ENCODE measurements at regions not wholly inside any gene's neighbourhood (a gene's known extent, or its start where the extent isn't known, plus 50 kb on each side); places are given as distances from the start of the nearest gene placed in this dataset.
A peak's percentile ranks its signal among the peaks of the same experiment; 100 is the strongest.

- no peak for DNase-seq
- CTCF ChIA-PET, result no interaction called here
- no peaks in the 10 kb centered on the region for H3K27me3 Mint-ChIP-seq (ENCODE audit: low read depth)
- no peak overlapping the region for H3K4me3 Mint-ChIP-seq
- H3K27ac Mint-ChIP-seq, result no peak overlapping the region
- H3K4me1 Mint-ChIP-seq (ENCODE audit: low read depth), result no peaks in the 10 kb centered on the region
- peaks cover 8% of the 10 kb centered on the region for H3K9me3 Mint-ChIP-seq
- intact Hi-C loops (cut with micrococcal nuclease), result no loop called here
- H3K36me3 Mint-ChIP-seq (ENCODE audit: low read depth), result peaks cover 2% of the 10 kb centered on the region
These were observed 54.9 kb downstream of the MAGEB17 start for GRCh38 chrX:16222151-16222550.

DNA sequence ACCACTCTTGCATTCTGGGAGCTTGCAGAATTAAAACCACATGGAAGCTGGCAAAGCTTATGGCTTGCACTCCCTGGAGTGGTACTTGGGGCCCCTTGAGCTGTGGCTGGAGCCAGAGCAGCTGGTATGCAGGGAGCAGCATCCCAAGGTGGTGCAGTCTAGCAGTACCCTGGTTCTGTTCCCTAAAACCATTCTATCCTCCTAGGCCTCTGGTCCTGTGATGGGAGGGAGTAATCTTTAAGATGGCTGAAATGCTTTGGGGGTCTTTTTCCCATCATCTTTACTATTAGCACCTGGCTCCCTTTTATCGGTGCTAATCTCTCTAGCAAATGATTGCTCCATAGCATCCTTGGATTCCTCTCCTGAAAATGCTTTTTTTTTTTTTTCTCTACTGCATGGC lies 56.1 kb downstream of the MAGEB17 start:
- Mint-ChIP-seq H3K4me1 (ENCODE audit: low read depth) (no peaks in the 10 kb centered on the region), H3K27ac (no peak overlapping the region), H3K9me3 (peaks cover 8% of the 10 kb centered on the region), H3K4me3 (no peak overlapping the region), H3K36me3 (ENCODE audit: low read depth) (peaks cover 2% of the 10 kb centered on the region), H3K27me3 (ENCODE audit: low read depth) (no peaks in the 10 kb centered on the region)
- intact Hi-C loops (cut with micrococcal nuclease), result no loop called here
- CTCF ChIA-PET, result no interaction called here
- no peak for DNase-seq

- no peak overlapping the region for H3K4me3 Mint-ChIP-seq
- no peaks in the 10 kb centered on the region for H3K36me3 Mint-ChIP-seq (ENCODE audit: low read depth)
- CTCF ChIA-PET, result no interaction called here
- H3K27me3 Mint-ChIP-seq (ENCODE audit: low read depth), result no peaks in the 10 kb centered on the region
- no peak overlapping the region for H3K27ac Mint-ChIP-seq
- no peaks in the 10 kb centered on the region for H3K4me1 Mint-ChIP-seq (ENCODE audit: low read depth)
- H3K9me3 Mint-ChIP-seq, result peaks cover 1% of the 10 kb centered on the region
- intact Hi-C loops (cut with micrococcal nuclease), result no loop called here
- no peak for DNase-seq
These were observed 71.9 kb downstream of the MAGEB17 start for GRCh38 chrX:16239211-16239610.

- CTCF ChIA-PET, result no interaction called here
- intact Hi-C loops (cut with micrococcal nuclease), result no loop called here
- no peaks in the 10 kb centered on the region for H3K27me3 Mint-ChIP-seq (ENCODE audit: low read depth)
These were observed 73.1 kb downstream of the MAGEB17 start for GRCh38 chrX:16240231-16240905.

DNA sequence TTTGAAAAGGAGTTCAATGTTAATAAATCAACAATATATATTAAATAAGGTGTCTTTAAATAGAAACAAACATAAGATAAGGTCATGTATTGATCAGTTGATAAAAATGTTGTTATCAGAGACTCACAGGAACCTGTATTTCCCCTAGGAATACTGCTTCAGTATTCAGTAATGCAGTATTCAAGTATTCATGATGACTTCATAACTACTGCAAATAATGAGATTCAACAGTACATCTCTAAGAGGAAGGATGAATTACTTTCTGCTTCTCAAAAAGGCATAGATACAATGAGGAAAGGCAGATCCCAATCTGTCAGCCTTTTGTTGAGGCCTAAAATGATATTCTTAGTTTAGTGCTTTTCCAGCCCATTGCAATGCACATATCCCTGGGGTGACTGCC lies 73.7 kb downstream of the MAGEB17 start:
- no peak for DNase-seq
- no peaks in the 10 kb centered on the region for H3K36me3 Mint-ChIP-seq (ENCODE audit: low read depth)

More at GRCh38 chrX:16240231-16240905, 73.1 kb downstream of the MAGEB17 start:
- no peak overlapping the region for H3K4me3 Mint-ChIP-seq
- H3K9me3 Mint-ChIP-seq, result no peaks in the 10 kb centered on the region
- no peaks in the 10 kb centered on the region for H3K36me3 Mint-ChIP-seq (ENCODE audit: low read depth)
- H3K4me1 Mint-ChIP-seq (ENCODE audit: low read depth), result no peaks in the 10 kb centered on the region
- no peak for DNase-seq
- H3K27ac Mint-ChIP-seq, result no peak overlapping the region

DNA sequence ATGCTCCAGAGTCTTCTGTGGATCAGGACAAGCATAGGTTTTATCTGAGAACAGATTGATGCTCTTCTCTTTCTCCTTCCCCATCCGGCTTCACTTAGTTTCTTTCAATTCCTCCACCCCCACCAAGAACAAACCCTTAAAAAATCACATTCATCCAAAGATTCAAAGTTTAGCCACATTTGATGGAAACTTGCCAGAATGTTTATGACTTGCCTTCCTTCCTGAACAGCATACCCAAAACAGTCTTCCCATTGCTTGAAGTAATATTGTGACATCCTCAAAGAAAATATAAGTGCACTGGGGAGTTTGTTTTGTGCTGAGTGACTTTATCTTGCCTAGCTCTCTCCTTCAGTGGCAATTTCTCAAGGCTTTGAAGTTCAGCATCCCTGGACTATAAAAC lies 83.0 kb downstream of the MAGEB17 start:
- CTCF ChIA-PET, result no interaction called here
- Mint-ChIP-seq H3K27ac (no peak overlapping the region), H3K36me3 (ENCODE audit: low read depth) (no peaks in the 10 kb centered on the region), H3K9me3 (no peaks in the 10 kb centered on the region), H3K27me3 (ENCODE audit: low read depth) (no peaks in the 10 kb centered on the region), H3K4me1 (ENCODE audit: low read depth) (no peaks in the 10 kb centered on the region), H3K4me3 (no peak overlapping the region)
- intact Hi-C loops (cut with micrococcal nuclease), result no loop called here
- no peak for DNase-seq

More for the DNA sequence above, 73.7 kb downstream of the MAGEB17 start:
- Mint-ChIP-seq H3K27ac (no peak overlapping the region), H3K9me3 (no peaks in the 10 kb centered on the region), H3K27me3 (ENCODE audit: low read depth) (no peaks in the 10 kb centered on the region), H3K4me3 (no peak overlapping the region), H3K4me1 (ENCODE audit: low read depth) (no peaks in the 10 kb centered on the region)
- intact Hi-C loops (cut with micrococcal nuclease), result no loop called here
- CTCF ChIA-PET, result no interaction called here

DNA sequence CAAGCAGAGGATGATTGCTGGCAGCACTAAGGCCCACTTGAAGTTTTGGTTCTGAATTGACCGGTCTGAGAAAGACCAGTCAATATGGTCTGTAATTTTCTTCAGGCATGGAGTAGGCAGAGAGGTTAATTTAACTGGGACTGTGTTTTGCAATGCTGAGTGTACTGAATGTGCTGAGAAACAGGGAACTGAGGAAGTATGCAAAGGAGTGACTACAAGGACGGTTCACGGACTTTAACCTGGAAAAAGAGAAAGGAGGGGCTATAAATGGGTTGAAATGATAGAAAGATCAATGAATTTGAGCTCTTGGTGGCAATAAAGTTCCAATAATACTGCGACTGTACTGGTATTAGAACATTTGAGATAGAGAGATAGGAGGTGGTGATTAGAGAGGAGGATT lies 84.5 kb downstream of the MAGEB17 start:
- no peak overlapping the region for H3K4me3 Mint-ChIP-seq

DNA sequence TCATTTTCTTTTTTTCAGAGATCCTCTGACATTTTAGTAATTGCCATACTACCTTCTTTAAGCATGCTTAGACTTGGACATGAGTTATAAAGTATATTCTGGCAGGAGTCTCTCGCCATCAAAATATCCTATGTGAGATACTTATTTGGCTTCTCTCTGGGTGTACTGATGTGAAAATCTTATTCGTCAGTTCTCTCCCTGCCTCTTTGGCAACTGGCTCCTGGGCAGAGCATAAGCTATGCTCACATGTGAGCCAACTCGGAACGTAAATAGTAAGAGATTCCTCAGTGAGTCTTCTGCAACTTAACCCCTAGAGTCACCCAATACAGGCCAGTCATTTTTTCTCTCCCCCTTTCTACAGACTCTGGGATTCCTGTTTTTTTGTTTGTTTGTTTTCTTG lies 91.6 kb downstream of the MAGEB17 start:
- CTCF ChIA-PET, result no interaction called here
- no peak for DNase-seq
- Mint-ChIP-seq H3K27ac (no peak overlapping the region), H3K36me3 (ENCODE audit: low read depth) (no peaks in the 10 kb centered on the region), H3K4me3 (no peak overlapping the region), H3K27me3 (ENCODE audit: low read depth) (no peaks in the 10 kb centered on the region), H3K4me1 (ENCODE audit: low read depth) (no peaks in the 10 kb centered on the region), H3K9me3 (no peaks in the 10 kb centered on the region)
- intact Hi-C loops (cut with micrococcal nuclease), result no loop called here

More for the DNA sequence above, 84.5 kb downstream of the MAGEB17 start:
- no peak for DNase-seq
- Mint-ChIP-seq H3K27ac (no peak overlapping the region), H3K4me1 (ENCODE audit: low read depth) (no peaks in the 10 kb centered on the region), H3K9me3 (no peaks in the 10 kb centered on the region), H3K27me3 (ENCODE audit: low read depth) (no peaks in the 10 kb centered on the region), H3K36me3 (ENCODE audit: low read depth) (no peaks in the 10 kb centered on the region)
- intact Hi-C loops (cut with micrococcal nuclease), result no loop called here
- CTCF ChIA-PET, result interaction anchor here (0.6 kb wide), 1 partner anchor 1923 kb away, joined by 3 read pairs; no protein-coding TSS in a partner anchor

- Mint-ChIP-seq H3K27ac (no peak overlapping the region), H3K4me1 (ENCODE audit: low read depth) (no peaks in the 10 kb centered on the region), H3K4me3 (no peak overlapping the region), H3K27me3 (ENCODE audit: low read depth) (no peaks in the 10 kb centered on the region), H3K36me3 (ENCODE audit: low read depth) (no peaks in the 10 kb centered on the region), H3K9me3 (no peaks in the 10 kb centered on the region)
- DNase-seq, result no peak
- CTCF ChIA-PET, result no interaction called here
- intact Hi-C loops (cut with micrococcal nuclease), result no loop called here
These were observed 100.2 kb downstream of the MAGEB17 start for GRCh38 chrX:16267431-16267830.

DNA sequence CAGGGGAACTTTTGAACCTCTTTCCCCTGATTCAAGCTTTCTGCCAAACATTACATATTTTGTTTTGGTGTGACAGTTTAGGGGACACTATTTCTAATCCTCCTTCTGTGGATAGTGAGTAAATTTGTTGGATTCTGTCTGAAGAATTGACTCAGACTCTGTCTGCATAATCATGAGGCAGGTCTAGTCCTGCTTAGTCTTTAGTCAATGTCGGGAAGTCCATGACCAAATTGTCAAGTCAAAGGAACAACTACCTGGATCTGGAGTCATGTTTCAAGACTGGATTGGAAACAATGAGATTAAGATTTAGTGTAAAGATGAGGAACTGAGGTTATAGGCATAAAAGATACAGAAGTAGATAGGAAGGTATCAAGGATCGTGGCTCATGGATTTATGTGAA lies 100.9 kb downstream of the MAGEB17 start:
- H3K27ac Mint-ChIP-seq, result no peak overlapping the region
- H3K9me3 Mint-ChIP-seq, result no peaks in the 10 kb centered on the region
- no peaks in the 10 kb centered on the region for H3K36me3 Mint-ChIP-seq (ENCODE audit: low read depth)
- no peak overlapping the region for H3K4me3 Mint-ChIP-seq
- intact Hi-C loops (cut with micrococcal nuclease), result no loop called here
- H3K4me1 Mint-ChIP-seq (ENCODE audit: low read depth), result no peaks in the 10 kb centered on the region
- no peaks in the 10 kb centered on the region for H3K27me3 Mint-ChIP-seq (ENCODE audit: low read depth)
- CTCF ChIA-PET, result no interaction called here
- DNase-seq, result no peak

DNA sequence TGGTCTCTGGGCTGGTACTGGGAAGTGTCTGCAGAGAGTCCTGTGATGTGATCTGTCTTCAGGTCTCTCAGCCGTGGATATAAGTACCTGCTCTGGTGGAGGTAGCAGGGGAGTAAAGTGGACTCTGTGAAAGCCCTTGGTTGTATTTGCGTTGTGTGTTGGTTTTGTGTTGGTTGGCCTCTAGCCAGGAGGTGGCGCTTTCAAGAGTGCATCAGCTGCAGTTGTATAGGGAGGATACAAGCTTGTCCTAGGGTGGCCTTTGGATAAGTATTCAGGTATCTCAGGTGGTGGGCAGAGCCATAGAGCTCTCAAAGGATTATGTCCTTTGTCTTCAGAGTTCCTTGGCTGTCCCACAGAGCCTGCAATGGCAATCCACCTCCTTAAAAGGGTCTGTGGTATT lies 111.6 kb downstream of the MAGEB17 start:
- Mint-ChIP-seq H3K27ac (no peak overlapping the region), H3K4me1 (ENCODE audit: low read depth) (no peaks in the 10 kb centered on the region), H3K27me3 (ENCODE audit: low read depth) (peaks cover 6% of the 10 kb centered on the region), H3K4me3 (no peak overlapping the region), H3K36me3 (ENCODE audit: low read depth) (no peaks in the 10 kb centered on the region), H3K9me3 (no peaks in the 10 kb centered on the region)
- DNase-seq, result peak; percentile 10
- intact Hi-C loops (cut with micrococcal nuclease), result loop anchor here (10.0 kb wide), 1 partner anchor 416 kb away; no protein-coding TSS in a partner anchor
- CTCF ChIA-PET, result interaction anchor here (0.6 kb wide), 1 partner anchor 417 kb away, joined by 3 read pairs; no protein-coding TSS in a partner anchor

DNA sequence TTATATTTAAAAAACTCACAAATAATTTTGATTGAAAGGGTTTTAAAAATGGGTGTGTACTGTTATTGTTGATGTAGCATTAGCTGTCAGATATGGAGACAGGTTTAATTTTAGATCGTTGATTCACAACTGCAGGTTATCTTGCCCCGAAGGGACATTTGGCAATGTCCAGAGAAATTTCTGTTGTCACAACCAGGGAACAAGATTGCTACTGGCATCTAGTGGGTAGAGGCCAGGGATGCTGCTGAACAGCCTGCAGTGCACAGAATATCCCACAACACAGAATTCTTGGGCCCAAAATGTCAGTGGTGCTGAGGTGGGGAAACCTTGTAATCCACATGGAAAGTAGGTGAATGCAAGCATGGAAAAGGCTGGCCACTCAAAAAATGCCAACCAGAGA lies 114.9 kb downstream of the MAGEB17 start:
- H3K4me1 Mint-ChIP-seq (ENCODE audit: low read depth), result no peaks in the 10 kb centered on the region
- intact Hi-C loops (cut with micrococcal nuclease), result no loop called here
- H3K9me3 Mint-ChIP-seq, result no peaks in the 10 kb centered on the region
- no peak overlapping the region for H3K27ac Mint-ChIP-seq
- no peak for DNase-seq
- CTCF ChIA-PET, result no interaction called here
- H3K36me3 Mint-ChIP-seq (ENCODE audit: low read depth), result no peaks in the 10 kb centered on the region
- no peak overlapping the region for H3K4me3 Mint-ChIP-seq
- H3K27me3 Mint-ChIP-seq (ENCODE audit: low read depth), result peaks cover 6% of the 10 kb centered on the region

- CTCF ChIA-PET, result no interaction called here
- DNase-seq, result no peak
- Mint-ChIP-seq H3K36me3 (ENCODE audit: low read depth) (no peaks in the 10 kb centered on the region), H3K27me3 (ENCODE audit: low read depth) (no peaks in the 10 kb centered on the region), H3K4me3 (no peak overlapping the region), H3K4me1 (ENCODE audit: low read depth) (no peaks in the 10 kb centered on the region), H3K9me3 (no peaks in the 10 kb centered on the region), H3K27ac (no peak overlapping the region)
- intact Hi-C loops (cut with micrococcal nuclease), result no loop called here
These were observed 117.6 kb downstream of the MAGEB17 start for GRCh38 chrX:16284842-16285241.

Data from activated naive CD4-positive, alpha-beta T cell treated with anti-CD3 and anti-CD28 coated beads for 36 hours (primary cell).